ENCODE measurements at regions not wholly inside any gene's neighbourhood (a gene's known extent, or its start where the extent isn't known, plus 50 kb on each side); places are given as distances from the start of the nearest gene placed in this dataset.

DNA sequence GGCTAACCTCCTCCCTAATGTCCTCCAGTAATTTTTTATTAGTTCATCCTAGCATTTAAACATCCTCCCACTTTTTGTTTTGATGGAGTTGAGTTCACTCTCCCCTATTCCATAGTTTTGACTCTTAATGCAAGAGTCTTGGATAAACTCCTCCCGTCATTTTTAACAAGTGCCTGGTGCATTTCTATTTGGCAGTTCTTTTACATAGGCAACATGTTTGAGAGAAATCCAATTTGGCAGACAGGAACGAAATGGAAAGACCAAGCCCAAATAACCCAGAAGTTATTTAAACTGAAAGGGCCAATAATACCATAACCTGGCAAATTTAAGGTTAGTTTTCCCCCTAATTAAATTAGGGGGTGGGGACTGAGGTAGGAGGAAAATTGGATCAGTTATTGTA lies 291.5 kb upstream of the MANEA start:
- TF ChIP-seq MYC (IDR thresholded peaks at IDR 0.05; ENCODE audit: low read depth, low read length), result no peak
- TF ChIP-seq, protein P1, sequence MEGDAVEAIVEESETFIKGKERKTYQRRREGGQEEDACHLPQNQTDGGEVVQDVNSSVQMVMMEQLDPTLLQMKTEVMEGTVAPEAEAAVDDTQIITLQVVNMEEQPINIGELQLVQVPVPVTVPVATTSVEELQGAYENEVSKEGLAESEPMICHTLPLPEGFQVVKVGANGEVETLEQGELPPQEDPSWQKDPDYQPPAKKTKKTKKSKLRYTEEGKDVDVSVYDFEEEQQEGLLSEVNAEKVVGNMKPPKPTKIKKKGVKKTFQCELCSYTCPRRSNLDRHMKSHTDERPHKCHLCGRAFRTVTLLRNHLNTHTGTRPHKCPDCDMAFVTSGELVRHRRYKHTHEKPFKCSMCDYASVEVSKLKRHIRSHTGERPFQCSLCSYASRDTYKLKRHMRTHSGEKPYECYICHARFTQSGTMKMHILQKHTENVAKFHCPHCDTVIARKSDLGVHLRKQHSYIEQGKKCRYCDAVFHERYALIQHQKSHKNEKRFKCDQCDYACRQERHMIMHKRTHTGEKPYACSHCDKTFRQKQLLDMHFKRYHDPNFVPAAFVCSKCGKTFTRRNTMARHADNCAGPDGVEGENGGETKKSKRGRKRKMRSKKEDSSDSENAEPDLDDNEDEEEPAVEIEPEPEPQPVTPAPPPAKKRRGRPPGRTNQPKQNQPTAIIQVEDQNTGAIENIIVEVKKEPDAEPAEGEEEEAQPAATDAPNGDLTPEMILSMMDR (IDR thresholded peaks at IDR 0.05; ENCODE audit: extremely low read depth in 1 of 2, insufficient read depth in 1 of 2, low read depth in 1 of 2, low read length in 2 of 2), result no peak
- TF ChIP-seq EZH2 (IDR thresholded peaks at IDR 0.05; ENCODE audit: borderline replicate concordance, low read depth, low read length, severe bottlenecking), result no peak

Data from endothelial cell of umbilical vein (primary cell).